GM20000 (cell line): ENCODE measurements at regions not wholly inside any gene's neighbourhood (a gene's known extent, or its start where the extent isn't known, plus 50 kb on each side); places are given as distances from the start of the nearest gene placed in this dataset.

Source experiments
- DNase-seq: peaks from one replicate; pipeline ENCODE4 v3.0.0; 2012; ENCODE audit warnings: low spot score
- CTCF ChIP-seq: IDR thresholded peaks from 2 replicates; pipeline ENCODE4 v1.5.1; 2012; ENCODE audit warnings: mild to moderate bottlenecking, control low read depth; ENCODE audit errors: extremely low read depth, missing control alignments

- no peak for TF ChIP-seq CTCF
- DNase-seq, result no peak
These were observed 274.2 kb downstream of the CDH19 start for GRCh38 chr18:66329716-66330115.

DNA sequence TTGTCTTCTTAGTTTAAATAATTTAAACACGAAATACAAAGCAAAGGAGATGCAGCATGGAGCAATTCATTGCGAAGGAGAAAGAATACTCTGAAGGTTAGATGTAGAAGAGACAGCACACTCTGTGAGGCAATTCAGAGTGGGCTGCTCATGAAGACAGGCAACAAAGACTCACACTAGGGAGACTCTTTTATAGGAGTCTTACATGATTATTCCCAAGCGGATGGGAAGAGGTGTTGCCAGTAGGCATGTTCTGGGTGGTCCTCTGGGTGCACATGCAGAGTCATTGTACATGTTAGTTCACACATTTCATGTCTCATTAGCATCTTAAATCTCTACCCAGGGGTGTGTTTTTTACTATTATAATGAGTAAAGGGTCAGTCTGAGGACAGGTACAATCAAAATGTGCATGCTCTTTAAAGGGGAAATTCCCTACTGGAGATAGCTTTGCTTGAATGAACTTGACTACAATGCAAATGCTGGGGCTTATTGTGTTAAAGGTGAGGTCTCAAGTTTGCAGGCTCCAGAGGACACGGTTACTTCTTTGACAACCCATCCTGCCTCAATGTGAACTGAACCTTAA lies 275.5 kb downstream of the CDH19 start:
- DNase-seq, result no peak
- TF ChIP-seq CTCF, result no peak

- TF ChIP-seq CTCF, result no peak
- no peak for DNase-seq
These were observed 278.6 kb downstream of the CDH19 start for GRCh38 chr18:66325251-66325650.

DNA sequence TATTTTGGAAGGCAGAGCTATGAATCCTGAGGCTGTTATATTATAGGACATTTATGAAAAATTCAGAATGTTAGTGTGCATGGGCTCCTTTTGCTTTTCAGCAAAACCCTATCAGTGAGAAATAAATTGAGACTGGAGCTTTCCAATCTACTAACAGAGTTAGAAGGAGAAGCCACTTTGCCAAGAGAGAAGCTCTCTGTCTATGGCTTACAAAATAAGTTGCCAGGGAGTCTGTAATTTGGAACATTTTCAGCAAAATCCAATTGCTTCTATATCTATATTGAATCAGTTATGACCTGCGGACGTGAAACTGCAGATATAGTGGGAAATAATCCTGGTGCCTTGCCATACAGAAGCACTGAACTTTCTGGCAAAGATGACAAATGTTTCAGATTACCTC lies 279.3 kb downstream of the CDH19 start:
- TF ChIP-seq CTCF, result no peak
- DNase-seq, result no peak

- no peak for TF ChIP-seq CTCF
- no peak for DNase-seq
These were observed 286.4 kb downstream of the CDH19 start for GRCh38 chr18:66317243-66318090.

- TF ChIP-seq CTCF, result no peak
- DNase-seq, result no peak
These were observed 287.2 kb downstream of the CDH19 start for GRCh38 chr18:66316701-66317100.

- TF ChIP-seq CTCF, result no peak
- no peak for DNase-seq
These were observed 303.7 kb downstream of the CDH19 start for GRCh38 chr18:66300141-66300540.
